Erythroblast (primary cell): ENCODE measurements at regions not wholly inside any gene's neighbourhood (a gene's known extent, or its start where the extent isn't known, plus 50 kb on each side); places are given as distances from the start of the nearest gene placed in this dataset.

ENCODE experiments used
- GATA1 ChIP-seq: IDR thresholded peaks from 2 replicates; pipeline ENCODE4 v1.6.1; 2011; ENCODE audit warnings: low read depth, mild to moderate bottlenecking, control low read depth, low read length, moderate library complexity
- POLR2A ChIP-seq: IDR thresholded peaks from 2 replicates; pipeline ENCODE4 v1.6.1; 2011; ENCODE audit warnings: mild to moderate bottlenecking, low read length

DNA sequence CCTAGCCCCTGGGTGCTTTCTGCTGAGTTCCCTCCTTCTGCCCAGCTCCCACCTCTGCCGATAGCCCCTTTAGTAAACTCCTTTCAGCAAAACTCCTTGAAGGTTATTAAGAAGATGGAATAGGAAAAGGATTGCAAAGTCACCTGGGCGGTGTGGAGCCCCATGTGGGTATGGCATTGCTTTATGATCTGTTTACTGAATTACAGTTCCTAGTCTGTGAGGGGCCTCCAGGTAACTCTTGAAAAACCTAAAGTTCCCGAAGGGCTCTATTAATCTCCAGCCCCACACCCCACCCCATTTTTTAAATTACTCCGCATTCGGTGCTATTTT is 116.9 kb upstream of the UXS1 start:
- TF ChIP-seq POLR2A (no peak), GATA1 (no peak)
